Epithelial cell of esophagus (primary cell): ENCODE measurements at regions not wholly inside any gene's neighbourhood (a gene's known extent, or its start where the extent isn't known, plus 50 kb on each side); places are given as distances from the start of the nearest gene placed in this dataset.

Source experiments
- DNase-seq: peaks from one replicate; pipeline ENCODE4 v3.0.0; 2010; ENCODE audit warnings: low read depth
- H3K4me3 ChIP-seq: 2 replicates; pipeline ENCODE4 v1.5.1; 2011; ENCODE audit warnings: mild to moderate bottlenecking, low read length, control low read depth
- TF ChIP-seq, protein P1 (sequence below): IDR thresholded peaks from 2 replicates; pipeline ENCODE4 v1.5.1; 2011; ENCODE audit warnings: low read depth, mild to moderate bottlenecking, low read length, control low read depth, inconsistent platforms; ENCODE audit not compliant: insufficient read depth; ENCODE audit errors: missing control alignments

DNA sequence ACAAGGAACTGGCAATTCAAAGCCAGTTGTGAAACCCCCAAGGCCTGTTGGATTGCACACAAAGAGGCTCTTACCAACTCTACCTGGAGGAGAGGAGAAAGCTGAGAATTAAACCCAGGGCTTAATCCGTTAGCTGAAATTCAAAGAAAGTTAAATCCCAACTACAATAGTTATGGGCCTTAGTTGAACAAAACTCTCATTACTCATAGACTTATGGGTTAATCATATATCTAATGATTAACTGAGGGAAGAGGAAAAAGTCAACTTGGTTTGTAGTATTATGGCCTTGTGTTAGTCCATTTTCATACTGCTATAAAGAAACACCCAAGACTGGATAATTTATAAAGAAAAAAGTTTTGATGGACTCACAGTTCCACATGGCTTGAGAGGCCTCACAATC, 838.2 kb upstream of the ADGRL2 start:
- DNase-seq: no peak
- no peak overlapping the region for H3K4me3 ChIP-seq
- TF ChIP-seq, protein P1, sequence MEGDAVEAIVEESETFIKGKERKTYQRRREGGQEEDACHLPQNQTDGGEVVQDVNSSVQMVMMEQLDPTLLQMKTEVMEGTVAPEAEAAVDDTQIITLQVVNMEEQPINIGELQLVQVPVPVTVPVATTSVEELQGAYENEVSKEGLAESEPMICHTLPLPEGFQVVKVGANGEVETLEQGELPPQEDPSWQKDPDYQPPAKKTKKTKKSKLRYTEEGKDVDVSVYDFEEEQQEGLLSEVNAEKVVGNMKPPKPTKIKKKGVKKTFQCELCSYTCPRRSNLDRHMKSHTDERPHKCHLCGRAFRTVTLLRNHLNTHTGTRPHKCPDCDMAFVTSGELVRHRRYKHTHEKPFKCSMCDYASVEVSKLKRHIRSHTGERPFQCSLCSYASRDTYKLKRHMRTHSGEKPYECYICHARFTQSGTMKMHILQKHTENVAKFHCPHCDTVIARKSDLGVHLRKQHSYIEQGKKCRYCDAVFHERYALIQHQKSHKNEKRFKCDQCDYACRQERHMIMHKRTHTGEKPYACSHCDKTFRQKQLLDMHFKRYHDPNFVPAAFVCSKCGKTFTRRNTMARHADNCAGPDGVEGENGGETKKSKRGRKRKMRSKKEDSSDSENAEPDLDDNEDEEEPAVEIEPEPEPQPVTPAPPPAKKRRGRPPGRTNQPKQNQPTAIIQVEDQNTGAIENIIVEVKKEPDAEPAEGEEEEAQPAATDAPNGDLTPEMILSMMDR: no peak

DNA sequence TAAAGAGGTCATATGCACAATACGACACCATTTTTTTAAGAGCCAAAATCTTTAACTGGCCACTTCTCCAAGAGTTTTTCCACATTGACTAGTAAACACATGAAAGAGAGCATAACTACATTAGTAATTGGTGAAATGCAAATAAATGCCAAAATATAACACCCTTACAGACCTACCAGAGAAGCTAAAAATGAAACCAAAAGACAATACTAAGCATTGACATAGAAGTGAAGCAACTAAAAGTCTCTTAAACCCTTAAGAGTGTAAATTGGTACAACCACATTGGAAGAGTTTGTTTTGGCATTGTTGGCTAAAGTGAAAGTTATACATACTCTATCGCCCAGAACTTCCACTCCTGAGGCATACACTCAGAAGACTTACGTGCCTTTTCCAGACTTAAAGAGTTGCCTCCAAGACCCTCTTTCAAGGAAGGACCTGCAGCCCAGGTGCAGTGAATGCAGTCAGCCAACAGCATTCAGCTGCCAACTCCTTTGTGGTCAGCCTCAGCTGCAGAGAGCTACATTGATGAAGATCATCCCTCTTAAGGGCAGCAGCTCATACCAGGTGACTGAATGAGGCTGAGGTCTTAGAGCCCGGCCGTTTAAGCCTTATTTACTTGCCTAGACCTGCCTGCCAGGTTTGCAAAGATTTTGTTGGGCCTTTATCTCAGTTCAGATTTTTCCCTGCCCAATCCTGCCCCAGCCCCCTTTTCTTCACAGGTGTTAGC, 839.1 kb upstream of the ADGRL2 start:
- TF ChIP-seq, protein P1: no peak
- peak; percentile 41 for DNase-seq
- no peak overlapping the region for H3K4me3 ChIP-seq

DNA sequence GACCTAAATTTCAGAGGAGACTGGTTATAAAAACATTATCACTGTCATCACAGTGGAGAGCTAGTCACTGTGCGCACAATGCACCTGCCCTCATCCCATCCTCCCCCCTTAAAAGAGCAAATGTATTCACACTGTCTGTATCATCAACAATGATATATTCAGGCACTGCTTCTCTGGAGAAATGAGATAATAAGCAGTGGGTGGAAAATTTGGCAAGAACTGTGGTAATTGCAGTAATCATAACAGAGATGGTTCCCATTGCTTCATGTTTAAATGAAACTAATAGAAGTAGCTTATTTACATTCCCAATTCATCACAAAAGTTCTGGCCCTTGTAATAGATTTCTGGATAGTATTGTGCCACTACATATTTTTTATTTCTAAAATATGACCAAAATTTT, 867.4 kb upstream of the ADGRL2 start:
- TF ChIP-seq, protein P1: no peak
- no peak for DNase-seq
- no peak overlapping the region for H3K4me3 ChIP-seq

DNA sequence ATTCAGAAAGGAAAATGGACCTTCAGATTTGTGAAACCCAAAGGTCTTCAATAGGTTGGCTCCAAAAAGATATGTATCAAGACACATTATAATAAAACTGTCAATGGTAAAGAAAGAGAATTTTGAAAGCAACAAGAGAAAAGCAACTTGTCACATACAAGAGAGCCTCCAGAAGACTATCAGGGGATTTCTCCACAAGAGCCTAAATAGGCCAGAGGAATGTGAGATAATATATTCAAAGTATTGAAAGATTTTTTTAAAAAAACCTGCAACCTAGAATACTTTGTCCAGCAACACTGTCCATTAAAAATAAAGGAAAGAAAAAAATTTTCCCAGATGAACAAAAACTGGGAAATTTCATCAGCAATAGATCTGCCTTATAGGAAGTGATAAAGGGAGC, 869.6 kb upstream of the ADGRL2 start:
- H3K4me3 ChIP-seq: no peak overlapping the region
- no peak for DNase-seq
- TF ChIP-seq, protein P1: no peak

DNA sequence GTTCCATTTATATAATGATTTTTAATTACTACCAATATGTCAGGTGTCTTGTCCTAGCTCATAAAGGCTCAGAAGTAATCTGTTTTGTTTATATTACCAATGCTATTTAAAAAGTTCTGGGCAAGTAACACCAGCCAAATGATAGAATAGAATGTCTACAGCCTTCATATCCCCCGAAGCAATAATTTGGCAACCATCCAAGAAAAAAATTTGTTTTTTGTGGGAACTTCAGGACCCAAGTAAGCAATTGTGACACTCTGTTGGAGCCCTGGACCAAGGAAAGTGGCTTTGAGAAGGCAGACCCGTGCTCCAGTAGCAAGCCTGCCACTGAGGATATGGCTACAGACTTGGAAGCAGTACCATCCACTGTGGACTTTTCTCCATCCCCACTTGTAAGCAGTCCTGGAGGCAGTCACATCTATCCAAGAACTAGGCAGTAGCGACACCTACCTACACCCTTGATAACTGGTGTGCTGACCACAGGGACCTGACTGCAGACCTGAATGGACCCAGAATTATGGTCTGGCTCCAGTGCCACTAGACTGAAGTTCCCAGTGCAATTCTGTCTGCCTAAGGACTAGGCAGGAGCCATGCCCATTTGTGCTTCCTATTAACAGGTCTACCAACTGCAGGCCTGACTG, 870.7 kb upstream of the ADGRL2 start:
- DNase-seq: no peak

DNA sequence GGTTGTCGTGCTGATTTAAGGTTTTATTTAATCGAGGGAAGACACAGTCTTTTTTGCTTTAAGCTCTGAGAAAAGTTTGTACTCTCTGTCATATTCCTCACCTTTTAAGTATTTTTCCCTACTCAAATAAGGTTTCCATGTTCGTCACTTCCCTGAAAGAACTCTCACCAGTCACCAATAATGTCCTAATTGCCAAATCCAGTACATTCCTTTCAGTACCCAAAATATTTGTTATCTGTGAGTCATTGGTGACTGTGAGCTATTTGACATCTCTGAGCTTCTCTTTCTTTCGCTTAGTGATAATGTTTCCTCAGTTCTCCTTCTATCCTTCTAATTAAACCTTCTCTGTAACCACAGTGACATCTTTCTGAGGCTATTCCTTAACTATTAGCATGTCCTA, 874.2 kb upstream of the ADGRL2 start:
- TF ChIP-seq, protein P1: no peak
- DNase-seq: no peak
- H3K4me3 ChIP-seq: no peak overlapping the region

More for the DNA sequence above, 870.7 kb upstream of the ADGRL2 start:
- H3K4me3 ChIP-seq: no peak overlapping the region
- TF ChIP-seq, protein P1: no peak
